ENCODE measurements at regions not wholly inside any gene's neighbourhood (a gene's known extent, or its start where the extent isn't known, plus 50 kb on each side); places are given as distances from the start of the nearest gene placed in this dataset.
A peak's percentile ranks its signal among the peaks of the same experiment; 100 is the strongest.

DNA sequence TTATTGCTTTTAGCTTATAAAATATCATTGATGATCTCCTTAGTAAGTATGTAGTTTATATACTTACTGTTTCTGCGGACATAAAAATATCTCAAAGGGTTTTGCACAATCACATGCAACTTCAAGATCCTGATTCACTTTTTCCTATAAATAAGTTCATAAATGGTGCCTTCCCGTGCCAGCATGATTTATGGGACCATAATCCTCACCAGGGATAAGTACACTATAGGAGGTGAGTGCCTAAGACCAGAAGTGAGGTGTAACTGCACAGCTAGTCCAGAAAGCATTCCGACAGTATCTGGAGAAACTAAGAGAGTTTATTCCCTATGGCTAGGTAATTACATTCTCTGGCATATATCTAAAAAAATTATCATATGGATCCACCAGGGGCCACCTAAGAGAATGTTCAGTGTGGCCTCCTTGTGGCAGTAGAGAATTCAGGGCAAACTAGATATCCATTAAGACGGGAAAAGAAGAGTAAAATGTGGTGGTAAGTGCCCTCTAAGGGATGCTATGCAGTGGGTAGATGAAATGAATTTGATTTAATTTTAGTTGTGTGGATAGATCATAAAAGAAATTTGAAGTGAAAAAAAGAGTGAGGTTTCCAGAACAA, 402.5 kb upstream of the SLC24A2 start:
- no peak for DNase-seq

DNA sequence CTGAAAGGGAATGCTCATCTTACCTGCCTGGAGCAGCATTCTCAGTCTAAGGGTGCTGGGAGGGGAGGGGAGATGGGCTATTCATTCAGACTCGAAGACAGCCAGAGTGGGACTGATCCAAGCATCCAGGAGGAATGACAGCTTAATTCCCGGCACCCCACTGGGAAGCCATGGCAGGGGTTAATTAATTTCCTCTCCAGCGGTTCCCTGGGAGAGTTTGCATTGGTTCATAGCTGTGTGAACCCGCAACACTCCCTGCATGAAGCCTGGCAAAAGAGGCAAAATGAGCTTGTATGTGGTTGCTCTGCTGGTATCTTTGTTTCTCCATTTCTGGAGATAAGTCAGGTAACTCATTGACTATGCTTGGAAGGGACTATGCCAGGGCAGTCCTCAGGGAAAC, 401.0 kb upstream of the SLC24A2 start:
- no peak for DNase-seq

DNA sequence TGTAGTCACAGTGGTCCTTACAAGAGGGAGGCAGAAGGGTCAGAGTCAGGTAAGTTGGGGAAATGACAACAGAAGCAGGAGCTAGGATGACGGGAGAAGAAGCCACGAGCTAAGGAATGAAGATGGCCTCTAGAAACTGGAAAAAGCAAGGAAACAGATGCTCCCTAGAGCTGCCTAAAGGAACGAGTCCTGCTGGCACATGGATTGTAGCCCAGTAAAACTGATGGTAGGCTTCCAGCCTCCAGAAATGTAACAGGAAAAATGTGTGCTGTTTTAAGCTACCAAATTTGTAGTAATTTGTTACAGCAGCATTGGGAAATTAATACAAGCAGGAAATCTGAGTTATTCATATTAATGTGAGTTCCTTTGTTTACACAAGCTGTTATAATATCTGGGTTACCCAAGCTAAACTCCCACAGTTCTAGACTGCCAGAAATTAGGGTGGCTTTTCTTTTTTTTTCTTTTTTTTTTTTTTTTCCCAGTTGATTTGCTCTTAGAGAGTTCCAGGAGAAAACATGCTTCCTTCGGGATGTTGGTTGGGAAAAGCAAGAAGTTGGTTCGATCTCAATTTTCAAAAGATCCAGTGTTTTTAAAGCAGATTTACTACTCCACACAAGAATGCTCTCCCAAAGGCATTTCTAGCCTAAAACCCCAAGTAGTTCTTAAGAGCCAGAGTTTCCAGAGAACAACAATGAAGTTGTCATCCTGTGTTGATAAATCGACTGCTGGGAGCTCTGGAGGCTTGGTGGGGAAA, 400.0 kb upstream of the SLC24A2 start:
- no peak for DNase-seq

DNA sequence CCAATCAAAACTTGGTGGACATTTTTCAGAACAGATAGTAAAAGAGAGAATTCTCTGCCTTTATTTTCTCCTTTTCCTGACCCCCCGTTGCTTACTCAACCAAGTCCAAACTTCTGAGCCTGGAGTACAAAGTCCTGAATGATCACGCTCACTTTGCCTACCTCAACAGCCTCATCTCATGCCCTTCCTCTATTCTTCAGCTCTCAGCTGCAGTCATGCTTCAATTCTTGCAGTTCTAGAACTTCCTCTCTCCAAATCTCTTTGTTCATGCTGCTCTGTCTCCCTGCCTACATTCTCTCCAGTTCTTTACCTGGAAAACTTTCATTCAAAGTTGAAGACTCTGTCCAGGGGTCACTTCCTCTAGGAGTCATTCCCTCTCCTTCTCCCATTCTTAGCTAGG, 398.5 kb upstream of the SLC24A2 start:
- no peak for DNase-seq

DNA sequence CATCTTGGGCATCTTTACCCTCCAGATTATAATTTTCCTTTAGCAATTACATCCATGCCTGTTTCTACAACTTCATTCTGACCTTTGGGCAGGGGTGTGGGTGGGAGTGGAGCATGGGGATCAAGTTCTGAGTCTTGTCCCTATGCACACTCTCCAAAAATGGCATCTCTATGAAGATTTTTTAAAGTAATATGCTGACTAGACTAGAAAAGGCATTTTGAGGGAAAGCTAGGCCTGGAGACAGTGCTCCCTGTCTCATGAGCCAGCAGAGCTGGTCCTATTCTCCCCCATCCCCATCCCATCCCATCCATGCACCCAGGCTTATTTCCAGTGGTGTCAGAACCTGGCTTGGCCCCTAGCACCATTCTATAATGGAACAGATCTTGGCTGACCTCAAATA, 398.0 kb upstream of the SLC24A2 start:
- no peak for DNase-seq

DNA sequence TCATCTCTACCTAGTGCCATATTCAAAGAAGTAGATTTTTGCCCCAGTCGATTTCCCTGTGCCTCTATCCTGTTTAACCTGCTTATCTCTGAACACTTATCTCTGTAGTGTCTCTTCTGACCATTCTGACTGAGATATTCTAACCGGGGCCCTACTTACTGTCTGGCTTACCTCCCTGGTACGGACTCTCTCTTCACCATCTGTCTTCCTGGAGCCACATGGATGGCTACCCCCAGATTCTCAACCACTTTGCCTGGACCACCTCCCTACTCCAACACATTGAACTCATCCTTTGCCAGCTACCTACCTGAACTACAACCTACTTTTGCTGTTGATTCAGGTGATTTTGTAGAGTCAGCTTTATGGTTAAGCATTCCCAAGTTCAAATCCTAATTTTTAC, 397.4 kb upstream of the SLC24A2 start:
- no peak for DNase-seq

DNA sequence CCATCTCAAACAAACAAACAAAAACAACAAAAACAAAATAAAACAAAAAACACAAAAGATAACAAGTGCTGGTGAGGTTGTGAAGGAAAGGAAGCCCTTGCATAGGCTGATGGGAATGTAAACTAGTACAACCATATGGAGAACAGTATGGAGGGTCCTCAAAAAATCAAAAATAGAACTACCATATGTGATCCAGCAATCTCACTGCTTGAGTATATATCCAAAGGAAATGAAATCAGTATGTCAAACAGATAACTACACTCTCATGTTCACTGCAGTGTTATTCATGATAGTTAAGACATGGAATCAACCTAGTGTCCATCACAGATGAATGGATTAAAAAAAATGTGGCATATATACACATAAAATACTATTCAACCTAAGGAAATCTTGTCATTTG, 395.7 kb upstream of the SLC24A2 start:
- no peak for DNase-seq

DNA sequence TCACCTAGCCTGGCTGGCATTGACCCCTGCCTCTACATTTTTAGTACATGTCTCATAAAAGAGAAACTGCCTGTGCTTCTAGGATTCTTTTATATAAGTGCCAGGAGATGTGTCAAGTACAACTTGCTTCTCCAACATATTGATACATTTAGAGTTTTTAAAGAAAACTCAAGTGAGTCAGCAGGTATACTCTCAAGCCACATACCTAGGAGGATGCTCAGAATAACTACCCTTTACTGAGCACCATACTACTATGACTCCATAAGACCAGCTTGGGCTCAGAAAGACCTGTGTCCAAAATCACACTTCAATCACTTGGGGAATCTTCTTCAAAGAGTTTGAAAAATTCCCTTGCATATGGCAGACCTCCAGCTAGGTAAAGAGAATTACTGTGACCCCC, 389.8 kb upstream of the SLC24A2 start:
- no peak for DNase-seq

DNA sequence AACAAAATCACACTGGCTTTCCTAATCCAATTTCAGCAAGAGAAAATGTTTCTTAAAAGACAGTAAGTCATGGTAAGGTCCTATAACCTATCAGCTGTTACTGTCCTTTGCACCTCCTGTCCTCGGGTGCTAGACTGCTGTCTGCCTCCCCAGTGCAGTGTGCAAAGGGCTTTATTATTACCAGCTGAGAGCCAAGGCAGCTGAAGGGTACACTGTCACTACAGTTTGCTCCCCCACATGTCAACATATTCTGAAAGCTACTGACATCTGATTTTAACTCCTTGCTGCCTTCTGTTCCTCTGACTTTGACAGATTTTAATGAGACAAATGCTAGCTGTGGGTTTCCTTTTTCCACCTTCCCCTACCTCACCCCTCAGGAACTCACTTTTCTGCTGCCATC, 389.4 kb upstream of the SLC24A2 start:
- no peak for DNase-seq

DNA sequence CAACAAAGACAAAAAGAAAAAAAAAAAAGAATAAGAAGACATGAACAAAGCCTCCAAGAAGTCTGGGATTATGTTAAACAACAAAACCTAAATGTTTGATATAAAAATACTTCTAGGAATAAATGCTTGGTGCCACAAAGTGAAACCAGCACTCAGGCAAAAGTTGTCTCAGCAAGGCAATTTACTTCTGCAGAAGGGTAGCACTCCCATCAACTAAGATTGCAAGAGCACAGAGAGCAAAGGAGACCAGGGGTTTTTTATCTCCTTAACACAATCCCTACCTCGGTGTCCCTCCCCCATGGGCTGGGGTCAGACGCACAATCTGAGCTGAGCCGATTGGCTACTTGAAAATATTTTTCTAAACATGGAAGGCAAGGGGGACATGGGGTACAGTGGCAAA, 381.3 kb upstream of the SLC24A2 start:
- DNase-seq = no peak

DNA sequence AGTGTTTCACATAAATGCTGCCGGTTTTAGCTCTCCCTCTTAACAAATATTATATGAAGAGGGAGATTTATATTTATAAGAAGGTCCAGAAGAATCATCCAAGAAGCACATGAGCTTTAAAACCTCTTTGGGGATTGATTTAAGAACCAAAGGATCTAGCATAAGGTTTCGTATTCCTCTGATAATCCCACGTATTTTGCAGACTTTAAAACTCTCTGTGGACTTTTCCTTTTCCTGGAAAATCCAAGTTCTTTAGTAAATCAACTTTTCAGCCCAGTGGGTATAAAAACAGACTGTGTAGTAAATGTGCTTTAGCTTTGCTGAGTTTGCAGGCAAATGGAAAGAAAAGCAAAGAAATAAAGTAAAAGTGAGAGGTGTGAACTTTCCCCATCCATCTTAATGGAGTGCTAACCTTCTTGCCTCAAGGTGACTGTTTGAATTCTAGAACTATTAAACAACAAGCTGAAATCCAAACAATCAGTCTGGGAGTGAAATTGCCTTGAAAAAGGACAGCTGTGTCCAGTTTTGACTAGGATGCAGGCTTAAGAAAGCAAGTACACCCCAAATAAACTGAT, 363.4 kb upstream of the SLC24A2 start:
- no peak for DNase-seq

DNA sequence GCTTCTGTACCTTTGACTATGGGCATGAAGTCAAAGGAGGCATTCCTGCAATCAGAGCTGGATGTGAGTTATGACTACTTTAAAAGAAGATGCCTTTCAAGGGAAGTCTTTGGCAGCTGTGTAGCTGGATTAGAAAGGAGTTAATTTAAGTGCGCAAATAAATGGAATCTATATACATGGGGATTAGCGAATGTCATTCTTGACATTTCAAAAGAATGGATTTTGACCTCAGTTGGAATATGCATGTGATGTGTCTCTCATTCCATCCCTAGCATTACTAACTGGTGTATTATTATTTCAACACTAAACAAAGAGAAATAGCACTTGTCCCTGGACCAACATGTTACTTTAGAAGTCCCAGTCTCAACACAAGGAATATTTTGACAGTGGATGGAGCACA, 359.6 kb upstream of the SLC24A2 start:
- DNase-seq = no peak

DNA sequence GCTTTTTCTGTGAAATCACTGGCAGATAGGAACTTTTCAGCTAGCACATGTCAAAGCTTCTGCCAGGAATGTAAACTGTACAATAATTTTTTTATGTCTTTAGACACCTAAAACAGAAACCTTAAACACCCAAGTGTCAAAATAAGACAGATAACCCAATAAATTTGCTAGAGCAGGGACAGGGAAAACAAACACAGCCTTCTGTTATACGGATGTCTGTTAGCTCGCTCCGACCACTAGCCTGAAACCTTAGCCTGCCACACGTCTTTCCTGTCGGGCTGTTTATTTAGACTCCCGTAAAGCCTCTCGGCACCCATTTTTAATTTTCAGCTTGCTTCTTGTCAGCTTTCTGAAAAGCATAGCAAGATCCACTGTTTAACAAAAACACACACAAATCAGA, 355.4 kb upstream of the SLC24A2 start:
- DNase-seq = peak; percentile 2

DNA sequence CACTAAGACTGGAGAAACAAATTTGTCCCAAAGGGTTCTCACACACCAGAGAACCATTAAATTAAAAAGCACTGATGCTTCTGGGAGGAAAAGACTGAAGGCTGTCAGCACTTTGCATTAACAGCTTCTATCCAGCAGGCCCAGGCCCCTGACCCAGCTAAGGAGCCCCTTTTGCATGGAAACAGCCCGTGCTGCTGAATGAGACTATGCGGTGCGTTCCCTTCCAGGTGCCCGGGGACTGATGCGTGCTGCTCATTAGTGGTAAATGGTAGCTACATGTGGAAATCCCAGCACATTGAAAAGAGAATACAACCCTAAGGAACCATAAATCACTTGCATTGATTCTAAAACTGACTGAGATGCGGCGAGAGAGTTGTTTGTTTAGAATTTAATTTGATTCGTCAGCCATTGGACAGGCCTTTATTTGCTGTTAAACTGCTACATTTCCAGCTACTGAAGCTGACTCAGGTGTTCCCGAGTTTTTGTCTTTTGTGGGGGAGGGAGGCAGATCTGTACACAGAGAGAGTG, 351.0 kb upstream of the SLC24A2 start:
- peak; percentile 46 for DNase-seq

DNA sequence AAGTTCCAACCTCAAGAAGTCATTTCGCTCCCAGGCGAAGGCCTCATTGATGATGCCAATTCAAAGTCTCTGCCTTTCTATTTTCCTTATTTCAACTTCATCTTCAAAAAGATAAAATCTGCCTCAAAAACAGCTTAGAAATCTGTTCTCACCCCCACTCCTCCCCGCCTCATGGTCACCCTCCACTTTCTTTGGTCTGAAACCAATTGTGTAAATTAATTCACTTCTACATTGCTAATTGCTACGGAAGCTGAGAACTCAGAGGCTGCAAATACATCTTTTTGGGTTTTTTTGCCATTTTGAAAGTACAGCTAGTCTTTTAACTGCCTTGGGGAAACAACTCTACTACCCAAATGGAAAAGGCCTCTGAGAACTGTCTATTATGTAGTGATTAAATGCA, 350.0 kb upstream of the SLC24A2 start:
- no peak for DNase-seq

DNA sequence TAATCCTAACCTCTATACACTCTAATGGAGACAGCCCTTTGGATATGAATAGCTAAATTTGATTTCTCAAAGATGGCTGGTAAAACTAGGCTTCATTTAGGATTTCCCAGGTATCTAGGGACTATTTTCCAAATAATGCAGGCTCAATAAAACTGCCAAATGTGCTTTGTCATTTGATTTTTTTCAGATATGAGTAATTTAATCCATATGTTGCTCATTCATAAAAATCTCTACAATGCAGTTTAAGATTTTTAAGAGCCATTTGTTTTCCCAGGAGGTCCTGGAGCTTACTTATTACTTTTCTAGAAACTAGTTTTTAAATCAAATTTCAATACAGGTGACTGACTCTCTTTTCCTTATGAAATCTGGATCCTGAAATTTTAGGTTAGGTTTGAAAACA, 349.3 kb upstream of the SLC24A2 start:
- DNase-seq = no peak

DNA sequence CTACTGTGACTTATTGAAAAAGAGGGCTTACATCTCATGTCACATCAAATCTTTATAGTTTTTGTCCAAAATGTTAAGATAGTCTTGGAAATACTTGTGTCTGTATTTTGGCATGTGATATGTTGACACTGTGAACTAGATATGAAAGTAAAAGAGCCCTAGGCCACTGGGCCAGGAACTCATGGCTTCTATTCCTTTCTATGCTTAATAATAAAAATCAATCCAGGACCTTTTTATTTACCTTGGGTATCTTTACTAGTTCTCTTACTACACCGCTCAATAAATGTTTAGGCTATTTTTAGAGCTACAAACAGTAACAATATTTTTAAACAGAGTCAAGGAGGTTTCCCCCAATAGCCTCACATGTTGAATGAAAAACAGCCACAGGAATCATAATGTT, 348.6 kb upstream of the SLC24A2 start:
- no peak for DNase-seq

DNA sequence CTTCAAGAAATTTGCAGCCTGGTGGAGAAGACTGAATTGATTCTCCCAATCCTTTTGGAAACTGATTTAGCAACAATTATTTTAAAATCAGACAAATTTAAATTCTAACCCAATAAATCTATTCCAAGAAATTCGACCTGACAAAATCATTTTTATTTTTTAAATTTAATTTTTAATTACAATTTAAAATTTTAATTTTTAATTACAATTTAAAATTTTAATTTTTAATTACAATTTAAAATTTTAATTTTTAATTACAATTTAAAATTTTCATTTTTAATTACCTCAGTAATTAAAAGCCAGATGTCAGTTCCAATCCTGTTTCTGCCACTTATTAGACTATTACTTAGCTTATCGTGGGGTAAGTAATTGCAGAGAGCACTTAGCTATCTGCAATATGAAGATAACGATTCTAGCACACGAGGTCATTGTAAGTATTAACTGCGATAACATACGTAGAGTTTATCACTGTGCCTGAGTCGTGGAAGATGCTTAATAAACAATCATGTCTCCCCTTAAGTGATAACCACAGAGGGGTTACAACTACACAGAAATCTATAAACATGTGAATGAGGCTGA, 346.4 kb upstream of the SLC24A2 start:
- no peak for DNase-seq

DNA sequence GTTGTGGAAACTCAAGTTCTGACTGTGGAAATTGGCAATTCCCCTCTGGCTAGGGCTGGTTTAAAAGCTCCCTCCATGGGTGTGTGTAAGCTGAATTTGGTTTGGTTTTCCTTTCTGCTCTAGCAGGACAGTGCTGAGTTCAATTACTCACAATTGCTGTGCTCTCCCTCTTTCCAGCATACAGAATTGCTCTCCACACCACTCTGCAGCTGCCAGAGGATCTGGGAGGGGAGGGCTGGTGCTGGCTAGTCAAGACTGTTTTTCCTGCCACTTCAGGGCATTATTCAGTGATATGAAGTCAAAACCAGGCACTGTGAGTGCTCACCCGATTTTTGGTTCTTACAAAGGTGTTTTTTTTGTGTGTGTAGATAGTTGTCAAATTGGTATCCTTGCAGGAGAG, 336.9 kb upstream of the SLC24A2 start:
- DNase-seq = no peak

DNA sequence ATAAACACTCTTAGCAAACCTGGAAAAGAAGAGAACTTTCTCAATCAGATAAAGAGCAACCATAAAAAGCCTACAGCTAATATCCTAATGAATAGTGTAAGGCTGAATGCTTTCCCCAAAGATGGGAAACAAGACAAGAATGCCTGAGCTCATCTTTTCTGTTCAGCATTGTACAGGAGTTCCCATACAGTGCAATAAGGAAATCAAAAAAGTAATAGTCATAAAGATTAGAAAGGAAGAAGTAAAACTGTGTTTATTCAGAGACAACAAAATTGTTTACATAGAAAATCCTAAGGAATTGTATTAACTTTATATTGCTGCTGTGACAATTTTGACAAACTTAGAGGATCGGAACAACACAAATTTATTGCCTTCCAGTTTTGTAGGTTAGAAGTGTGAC, 330.7 kb upstream of the SLC24A2 start:
- DNase-seq = no peak

DNA sequence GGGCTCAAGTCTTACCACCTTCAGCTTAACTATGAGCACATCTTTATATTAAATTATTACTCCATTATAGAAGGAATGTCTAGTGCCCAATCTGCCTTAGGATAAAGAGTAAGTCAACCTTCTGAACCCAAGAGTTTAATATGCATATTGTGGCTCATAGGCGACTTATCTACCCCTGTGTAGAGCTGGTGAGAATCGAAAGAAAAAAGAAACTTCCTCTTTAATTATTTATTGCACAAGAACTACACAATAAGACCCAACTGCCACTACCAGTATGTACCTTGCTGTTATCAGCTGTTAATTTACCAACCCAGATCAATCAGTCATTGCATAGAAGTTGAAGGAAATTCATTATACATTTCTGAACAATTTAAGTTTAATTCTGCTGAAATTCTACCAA, 329.1 kb upstream of the SLC24A2 start:
- no peak for DNase-seq

DNA sequence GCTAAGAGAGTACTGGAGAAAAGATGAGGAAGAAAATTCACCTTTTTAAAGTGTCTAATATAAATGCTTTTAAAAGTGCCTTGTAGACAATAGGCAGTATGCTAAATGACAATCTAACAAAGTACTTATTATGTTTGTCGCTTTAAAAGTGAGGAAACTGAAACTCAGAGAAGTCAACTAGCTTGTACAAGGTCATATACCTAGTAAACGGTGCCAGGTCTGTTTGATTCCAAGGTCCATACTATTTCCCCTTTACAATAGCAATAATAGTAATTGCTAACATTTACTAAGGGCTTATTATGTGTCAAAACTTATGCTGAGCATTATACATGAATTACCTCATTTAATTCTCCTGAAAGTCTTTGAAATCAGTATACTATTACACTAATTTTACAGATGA, 328.6 kb upstream of the SLC24A2 start:
- no peak for DNase-seq

DNA sequence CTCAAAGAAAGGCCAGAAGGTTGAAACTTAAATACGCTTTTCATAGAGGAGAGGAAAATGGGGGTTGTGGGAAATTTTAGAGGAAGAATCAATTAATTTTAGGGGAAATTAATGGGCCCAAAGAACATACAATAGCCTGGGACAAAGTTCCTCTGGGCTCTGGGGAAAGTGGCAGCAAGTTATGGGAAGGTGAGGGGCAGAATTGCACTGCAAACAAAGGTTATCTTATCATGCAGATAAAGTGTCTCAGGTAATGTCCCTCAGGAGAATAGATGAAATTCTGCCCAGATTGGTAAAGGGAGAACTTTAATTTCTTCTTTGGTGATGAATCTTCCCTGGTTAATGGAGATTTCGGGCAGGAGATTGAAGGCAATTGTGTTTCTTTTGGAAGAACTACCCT, 326.1 kb upstream of the SLC24A2 start:
- DNase-seq = no peak

DNA sequence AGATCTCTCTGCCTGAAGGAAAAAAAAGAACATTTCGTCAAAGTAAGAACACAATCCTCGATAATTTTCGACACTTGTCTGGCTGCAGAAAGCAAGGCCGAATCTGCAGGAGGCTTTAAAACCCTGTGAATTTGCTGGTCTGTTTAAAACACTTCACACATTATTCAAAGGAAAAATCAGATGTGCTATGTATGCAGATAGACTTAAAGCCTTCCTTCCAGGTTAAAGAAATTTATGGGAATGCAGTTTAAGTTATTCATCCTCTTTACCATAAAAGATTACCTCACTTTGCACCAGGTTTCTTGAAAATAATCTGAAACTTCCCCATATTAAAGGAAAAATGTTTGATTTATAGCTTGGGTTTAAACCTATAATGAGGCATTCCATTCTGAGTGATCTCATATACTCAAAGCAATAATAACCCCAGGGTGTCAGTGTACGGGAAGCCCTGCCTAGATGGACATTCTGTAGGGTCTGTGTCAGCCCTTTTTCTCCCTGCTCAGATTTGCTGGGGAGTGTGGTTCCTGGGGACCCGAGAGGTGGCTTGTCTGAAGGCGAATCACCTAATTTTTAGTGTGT, 323.5 kb upstream of the SLC24A2 start:
- DNase-seq = no peak

All from NCI-H748 treated with DMSO at 0.1 percent for 48 hours (cell line).